HPDE6-E6E7 (cell line): ENCODE measurements at regions not wholly inside any gene's neighbourhood (a gene's known extent, or its start where the extent isn't known, plus 50 kb on each side); places are given as distances from the start of the nearest gene placed in this dataset.

Experiments used
- DNase-seq: peaks from one replicate; pipeline ENCODE4 v3.0.0; 2011; ENCODE audit warnings: missing footprints; ENCODE audit errors: extremely low spot score

- DNase-seq = no peak
Measured at GRCh38 chr18:67973916-67974315, 457.4 kb upstream of the DSEL start.

DNA sequence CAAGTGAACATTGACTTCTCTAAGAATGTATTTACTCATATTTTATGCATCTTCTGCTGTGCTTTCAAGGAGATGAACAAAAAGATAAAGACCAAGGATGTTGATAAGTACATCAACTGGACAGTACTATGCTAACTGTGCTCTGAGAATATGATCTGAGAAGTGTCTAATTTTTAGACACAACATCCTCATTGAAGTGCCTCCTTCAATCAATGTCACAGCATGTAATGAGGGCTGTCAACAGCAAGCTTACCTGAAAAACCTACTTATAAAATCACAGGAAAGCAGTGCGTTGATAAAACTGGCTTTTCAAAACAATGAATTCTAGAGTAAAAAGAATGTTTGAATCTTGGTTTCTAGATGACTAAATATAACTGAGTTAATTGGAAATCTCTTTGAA is 452.9 kb upstream of the DSEL start:
- no peak for DNase-seq

- DNase-seq = no peak
Measured at GRCh38 chr18:67966224-67966623, 449.7 kb upstream of the DSEL start.

- no peak for DNase-seq
Measured at GRCh38 chr18:67964462-67964861, 447.9 kb upstream of the DSEL start.

- no peak for DNase-seq
Measured at GRCh38 chr18:67961701-67962440, 445.4 kb upstream of the DSEL start.

DNA sequence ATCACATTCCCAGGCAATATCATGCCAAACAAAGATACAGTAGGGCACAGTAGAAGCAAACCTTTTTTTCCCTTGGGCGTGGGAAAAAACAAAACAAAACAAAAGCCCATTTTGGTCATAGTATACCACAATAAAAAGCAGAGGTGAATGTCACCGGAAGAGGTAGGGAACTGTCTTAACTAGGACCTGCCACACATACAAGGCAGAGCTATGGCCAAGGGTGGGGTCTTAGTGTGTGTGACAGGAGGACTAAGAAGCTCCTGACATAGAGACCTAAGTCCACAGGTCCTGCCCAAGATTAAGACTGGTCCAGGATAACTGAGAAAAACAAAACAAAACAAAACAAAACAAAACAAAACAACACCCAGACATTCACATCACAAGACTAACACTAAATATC is 441.2 kb upstream of the DSEL start:
- no peak for DNase-seq

GRCh38 chr18:67954594-67954993 is 438.1 kb upstream of the DSEL start:
- no peak for DNase-seq

DNA sequence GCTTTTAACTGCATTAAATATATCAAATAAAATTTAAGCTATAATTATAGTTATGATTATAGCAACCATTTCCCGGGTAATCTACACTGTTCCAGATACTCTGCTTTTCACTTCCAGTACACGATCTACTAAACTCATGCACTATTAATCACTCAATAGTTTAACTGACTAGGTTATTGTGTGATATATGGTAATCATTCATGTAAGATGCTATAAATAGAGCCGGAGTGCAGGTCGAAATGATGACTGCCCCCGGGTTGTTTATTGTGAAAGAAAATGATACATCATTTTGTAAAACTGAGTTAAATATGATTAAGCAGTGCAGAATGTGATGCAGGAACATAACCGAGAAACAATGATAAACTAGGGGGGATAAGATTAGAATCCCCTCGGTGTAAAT is 434.6 kb upstream of the DSEL start:
- DNase-seq = no peak

DNA sequence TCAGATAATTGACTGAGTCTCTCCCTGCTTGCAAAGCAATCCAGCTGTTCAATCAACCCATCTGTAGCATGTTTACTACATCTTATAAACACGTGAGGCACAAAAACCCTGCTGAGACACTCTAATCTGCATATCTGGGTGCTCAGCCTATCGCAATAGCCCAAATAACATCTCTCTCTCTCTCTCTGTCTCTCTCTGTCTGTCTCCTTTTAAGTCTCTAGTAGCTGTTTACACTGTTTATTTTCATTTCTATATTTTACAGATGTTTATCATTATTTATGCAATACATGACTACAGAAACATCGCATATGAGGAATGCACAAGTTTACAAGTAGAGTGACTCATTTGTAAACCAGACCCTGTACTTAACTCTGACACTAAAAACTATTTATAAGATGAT is 422.1 kb upstream of the DSEL start:
- no peak for DNase-seq

- no peak for DNase-seq
Measured at GRCh38 chr18:67935638-67936037, 419.1 kb upstream of the DSEL start.

- DNase-seq = no peak
Measured at GRCh38 chr18:67933271-67933670, 416.8 kb upstream of the DSEL start.

DNA sequence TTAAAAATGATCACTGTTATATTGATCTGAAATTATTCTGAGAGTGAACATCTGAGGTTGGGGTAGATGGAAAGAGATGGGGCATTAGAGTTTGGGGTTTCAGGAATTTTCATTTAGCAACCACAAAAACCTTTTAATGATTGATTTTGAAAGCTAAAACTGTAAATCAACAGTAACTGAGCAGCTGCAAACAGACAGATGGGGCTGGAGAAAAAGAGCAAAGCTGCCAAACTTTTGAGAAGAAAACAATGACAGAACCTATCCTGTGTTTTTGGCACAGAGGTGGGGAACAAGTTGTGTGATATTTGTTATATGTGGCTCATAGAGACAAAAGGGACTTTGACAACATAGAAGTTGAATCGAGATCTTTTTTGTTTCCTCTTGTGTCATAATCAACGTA is 415.8 kb upstream of the DSEL start:
- DNase-seq = no peak

DNA sequence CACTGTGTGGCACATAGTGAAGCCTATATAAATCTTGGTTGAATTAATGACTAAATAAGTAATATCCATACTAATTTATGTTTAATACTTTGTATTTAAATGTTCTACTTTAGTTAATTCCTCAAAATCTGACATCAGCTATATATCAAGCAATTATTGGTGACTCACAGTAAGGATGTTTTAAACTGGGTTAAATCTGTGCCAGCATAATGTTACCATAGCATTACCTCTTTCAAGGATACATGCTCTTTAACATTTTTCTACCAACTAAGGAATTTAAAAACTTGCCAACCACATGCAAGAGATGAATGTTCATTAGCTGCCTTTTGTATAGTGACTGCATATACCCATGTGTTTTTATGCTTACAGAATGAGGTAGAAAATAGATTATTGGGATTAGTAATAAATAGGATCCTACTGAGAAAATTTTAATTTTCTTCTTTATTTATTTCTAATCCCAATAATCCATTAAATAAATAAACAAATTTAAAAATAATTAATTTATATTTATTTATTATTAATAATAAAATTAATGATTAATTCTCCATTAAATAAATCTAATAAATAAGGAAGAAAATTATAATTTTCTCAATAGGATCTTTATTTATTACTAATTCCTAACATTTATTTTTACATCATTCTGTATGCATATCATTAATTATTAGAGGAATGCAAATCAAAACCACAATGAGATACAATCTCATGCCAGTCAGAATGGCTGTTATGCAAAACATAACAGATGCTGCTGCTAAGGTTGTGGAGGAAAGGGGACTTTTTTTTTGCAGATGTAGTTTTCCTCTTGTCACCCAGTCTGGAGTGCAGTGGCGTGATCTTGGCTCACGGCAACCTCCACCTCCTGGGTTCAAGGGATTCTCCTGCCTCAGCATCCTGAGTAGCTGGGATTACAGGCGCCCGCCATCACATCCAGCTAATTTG is 410.7 kb upstream of the DSEL start:
- DNase-seq = no peak

DNA sequence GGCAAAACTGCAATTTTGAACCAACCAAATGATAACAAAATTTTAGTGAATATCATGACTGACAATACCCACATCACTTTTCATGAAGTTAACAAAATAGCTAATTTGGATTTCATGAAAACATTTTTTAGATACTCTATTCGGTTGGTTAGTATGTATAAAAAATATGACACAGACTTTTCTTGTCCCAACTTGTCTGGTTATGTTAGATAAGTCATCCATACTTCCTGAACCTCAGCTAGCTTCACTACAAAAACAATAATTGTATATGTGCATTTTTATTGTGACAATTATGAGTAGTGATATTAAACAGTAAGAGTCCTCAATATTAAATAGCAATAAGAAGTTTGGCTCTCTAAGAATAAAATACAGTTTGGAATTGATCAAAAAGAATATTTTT is 408.1 kb upstream of the DSEL start:
- peak; percentile 14 for DNase-seq

DNA sequence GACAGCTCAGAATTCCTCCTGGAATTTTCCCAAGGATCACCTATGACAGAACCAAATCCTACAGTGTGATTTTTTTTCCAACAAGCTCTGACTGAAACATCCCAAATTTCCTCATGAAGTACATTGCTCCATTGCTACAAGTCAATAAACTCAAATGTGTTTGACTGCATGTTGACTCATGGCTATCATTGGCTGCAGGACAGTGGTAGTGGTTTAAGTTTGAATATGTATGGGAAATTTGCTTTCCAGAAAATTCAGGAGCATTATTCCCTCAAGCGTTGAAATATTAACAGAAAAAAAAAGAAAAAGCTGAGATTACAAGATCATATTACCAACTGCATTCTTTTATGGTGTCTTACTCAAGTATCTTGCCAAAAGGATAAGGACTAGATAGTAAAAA is 402.8 kb upstream of the DSEL start:
- DNase-seq = no peak

DNA sequence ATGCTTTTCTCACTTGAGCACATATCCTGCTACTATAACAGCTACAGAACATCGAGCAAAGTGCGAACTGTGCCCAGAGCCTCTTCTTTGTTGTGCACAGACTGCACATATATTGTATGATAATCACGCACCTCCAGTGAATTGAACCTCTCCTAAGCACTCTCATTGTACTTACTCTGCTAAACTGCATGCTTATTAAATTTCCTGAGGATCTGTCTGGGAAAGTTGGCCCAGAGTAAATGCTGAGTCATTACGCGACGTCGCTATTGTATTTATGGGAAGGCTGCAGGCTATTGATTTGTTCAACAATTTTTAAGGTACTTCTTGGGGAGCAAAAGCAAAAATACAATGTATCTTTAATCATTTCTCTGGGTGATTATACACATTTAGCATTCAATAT is 399.6 kb upstream of the DSEL start:
- no peak for DNase-seq

DNA sequence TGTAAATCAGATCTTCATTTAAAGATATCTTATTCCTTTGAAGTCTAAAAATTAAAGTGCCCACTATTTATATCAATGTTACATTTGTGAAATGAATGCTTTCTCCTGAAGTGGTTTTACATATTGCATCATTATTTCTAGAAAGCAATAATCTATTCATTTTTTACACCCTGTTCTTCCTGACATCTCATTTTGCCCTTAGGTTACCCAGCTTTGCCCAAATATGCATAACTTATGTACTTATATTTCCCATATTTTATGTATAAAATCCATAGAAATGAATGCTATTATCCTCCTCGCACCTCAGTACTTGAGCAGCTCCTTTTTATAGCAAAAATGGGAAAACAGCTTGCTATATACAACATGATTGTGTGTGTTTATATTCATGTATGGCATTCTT is 396.5 kb upstream of the DSEL start:
- DNase-seq = no peak

DNA sequence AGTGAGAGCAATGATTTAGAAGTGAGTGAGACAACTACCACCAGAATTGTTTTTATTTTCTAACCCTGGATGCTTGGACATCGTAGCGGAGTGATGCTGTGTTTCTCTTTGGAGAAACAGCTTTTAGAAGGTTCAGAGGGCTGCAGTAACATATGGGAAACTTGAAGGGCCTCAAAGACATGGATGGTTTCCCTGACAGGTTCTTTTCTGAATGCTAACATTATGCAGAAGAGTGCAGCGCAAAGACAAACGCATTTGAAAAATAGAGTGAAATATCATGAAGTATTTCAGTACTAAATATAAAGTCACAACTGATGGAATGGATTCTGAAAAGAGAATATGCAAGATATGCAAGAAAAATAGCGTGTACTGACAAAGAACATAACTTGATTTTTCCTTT is 385.1 kb upstream of the DSEL start:
- no peak for DNase-seq

GRCh38 chr18:67896451-67896850 is 379.9 kb upstream of the DSEL start:
- no peak for DNase-seq

DNA sequence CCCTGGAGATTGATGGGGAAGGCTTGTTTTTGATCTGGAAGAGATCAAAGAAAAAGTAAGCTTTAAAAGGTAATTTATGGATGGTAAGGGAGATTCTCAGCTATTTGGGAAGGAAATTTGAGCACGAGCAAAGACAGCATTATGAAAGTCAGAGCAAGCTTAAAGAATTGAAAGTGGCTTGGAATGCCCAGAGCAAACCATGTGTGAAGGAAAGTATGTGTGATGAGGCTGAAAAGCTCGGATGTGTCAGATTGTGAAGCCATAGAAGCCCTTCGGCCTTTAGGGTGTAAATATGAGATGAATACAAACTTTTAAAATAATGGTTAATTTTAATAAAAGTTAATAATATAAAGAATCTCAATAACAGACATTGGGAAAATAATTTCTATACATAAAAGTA is 377.4 kb upstream of the DSEL start:
- DNase-seq = no peak

- no peak for DNase-seq
Measured at GRCh38 chr18:67876871-67877270, 360.4 kb upstream of the DSEL start.

GRCh38 chr18:67875944-67876343 is 359.4 kb upstream of the DSEL start:
- DNase-seq = no peak

DNA sequence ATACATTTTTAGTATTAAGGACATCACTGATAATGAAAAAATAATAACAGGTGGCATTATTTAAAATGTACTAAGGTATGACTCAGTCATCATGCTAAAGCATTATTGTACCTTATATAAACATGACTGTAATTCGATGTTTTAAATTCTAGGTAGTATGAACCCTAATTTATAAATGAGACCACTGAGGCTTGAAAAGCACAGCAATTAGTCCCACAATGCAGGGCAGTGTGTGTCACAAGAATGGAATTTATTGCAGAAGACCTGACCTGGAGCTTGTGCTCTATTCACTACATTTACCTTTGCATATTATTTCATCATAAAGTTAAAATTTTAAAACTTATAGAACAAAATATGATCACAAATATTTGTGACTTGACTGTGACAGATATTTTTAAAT is 358.5 kb upstream of the DSEL start:
- no peak for DNase-seq
